ENCODE measurements at regions not wholly inside any gene's neighbourhood (a gene's known extent, or its start where the extent isn't known, plus 50 kb on each side); places are given as distances from the start of the nearest gene placed in this dataset.
A peak's percentile ranks its signal among the peaks of the same experiment; 100 is the strongest.
"Not testable (repeated sequence)": the region's sequence is repeated elsewhere in the genome, so short reads cannot be mapped to it uniquely, and the experiment has no call there.

DNA sequence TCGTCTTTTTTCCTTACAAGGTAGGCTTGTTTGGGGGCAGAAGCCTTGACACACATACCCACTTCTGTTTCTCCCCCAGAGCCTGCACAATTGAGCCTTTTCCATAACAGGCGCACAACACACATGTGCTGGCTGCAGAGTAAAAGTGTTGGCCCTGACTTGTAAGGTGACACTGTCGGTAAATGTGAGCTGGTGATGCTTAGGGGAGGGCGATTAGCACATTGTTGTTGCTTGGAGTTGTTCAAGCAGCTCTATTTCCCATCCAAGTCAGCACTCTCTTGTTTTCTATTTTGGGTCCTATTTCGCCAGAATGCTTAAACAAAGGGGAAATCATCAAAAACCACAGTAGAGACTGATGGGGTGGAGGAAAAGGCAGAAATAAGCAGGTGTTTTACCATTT, 51.9 kb upstream of the PTPRJ start:
- no peak for DNase-seq

DNA sequence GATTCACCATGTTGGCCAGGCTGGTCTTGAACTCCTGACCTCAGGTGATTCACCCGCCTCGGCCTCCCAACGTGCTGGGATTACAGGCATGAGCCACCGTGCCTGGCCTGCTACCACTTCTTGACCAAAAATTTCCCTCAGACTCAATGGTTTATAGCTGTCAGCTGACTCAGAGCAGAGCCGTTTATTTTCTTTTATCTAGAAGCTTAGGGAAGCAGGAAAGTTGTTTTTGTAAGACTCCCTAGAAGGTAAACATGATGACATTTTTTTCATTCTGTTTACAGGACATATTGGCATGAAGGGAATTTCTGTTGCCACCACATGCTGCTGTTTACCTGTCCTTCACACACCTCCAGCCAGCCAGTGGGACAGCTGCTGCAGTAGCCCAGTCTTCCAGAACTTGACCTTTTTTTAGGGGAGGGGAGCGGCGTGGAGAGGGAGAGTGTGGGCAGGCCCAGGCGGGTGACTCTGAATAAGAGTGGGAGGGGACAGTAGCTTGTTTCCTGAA, 56.1 kb upstream of the PTPRJ start:
- no peak for DNase-seq

DNA sequence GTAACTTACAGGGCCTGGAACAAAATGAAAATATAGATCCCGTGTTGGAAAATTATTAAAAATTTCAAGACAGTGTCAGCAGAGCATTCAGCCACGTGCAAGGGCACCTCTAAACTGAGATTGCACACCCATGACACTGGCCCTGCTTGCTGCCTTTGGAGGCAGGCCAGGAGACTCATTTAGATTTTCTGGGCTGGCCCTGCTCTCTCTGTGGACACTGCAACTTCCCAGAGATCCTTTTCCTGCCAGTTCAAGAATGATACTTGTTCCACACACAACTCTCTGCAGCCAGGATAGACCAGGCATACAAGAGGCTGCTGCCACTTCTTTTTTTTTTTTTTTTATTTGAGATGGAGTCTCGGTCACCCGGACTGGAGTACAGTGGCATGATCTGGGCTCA, 56.7 kb upstream of the PTPRJ start:
- DNase-seq, result no peak

DNA sequence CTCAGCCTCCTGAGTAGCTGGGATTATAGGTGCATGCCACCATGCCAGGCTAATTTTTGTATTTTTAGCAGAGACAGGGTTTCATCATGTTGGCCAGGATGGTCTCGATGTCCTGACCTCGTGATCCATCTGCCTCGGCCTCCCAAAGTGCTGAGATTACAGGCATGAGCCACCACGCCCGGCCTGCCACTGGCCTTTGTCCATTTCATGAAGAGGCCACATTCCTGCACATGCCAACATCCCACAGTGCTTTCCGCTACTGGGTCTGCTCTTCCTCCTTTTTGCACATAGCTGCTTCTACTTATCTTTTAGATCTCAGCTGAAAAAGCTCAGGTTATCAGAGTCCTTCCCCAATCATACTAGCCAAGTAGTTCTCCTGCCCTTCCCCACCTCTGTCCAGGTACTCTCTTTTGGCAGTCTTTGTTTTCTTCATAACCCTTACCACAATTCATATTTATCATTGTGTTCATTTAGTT, 59.2 kb upstream of the PTPRJ start:
- DNase-seq, result not testable (repeated sequence)

DNA sequence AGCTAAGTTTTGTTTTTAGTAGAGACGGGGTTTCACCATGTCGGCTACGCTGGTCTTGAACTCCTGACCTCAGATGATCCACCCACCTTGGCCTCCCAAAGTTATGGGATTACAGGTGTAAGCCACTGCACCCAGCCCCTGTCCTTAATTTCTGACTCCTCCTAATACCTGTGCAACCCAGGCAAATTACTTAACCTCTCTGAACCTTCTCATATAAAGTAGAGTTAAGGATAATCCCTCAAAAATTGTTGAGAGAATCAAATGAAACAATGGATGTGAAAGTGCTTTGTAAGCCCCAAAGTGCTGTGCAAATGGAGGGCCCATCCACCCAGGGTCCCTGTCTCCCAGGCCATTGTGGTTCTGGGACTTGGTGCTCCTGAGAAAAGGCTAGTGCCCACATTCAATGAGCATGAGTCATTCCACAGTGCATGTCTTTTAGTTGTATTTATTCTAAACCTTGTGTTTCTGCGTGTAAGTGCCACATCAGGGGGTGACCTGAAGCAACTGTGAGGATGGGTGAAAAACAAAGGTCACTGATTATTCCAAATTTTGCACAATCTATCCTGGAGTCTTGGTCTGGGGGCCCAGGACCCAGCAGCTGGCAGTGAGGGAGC, 61.4 kb upstream of the PTPRJ start:
- no peak for DNase-seq

DNA sequence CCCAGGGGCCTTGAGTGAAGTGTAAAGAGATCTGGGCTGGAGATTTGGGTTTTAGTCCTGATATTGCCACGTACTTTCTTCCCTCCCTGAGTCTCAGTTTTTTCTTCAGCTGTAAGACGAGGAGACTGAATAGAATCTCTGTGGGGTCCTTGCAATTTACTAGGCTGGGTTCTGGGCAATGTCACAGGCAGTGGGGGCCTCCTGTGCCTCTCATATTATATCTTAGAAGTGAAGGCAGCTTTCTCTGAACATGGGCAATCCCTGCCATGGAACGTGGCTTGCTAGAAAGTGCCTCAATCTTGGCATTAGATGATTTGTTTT, 62.0 kb upstream of the PTPRJ start:
- DNase-seq, result no peak

DNA sequence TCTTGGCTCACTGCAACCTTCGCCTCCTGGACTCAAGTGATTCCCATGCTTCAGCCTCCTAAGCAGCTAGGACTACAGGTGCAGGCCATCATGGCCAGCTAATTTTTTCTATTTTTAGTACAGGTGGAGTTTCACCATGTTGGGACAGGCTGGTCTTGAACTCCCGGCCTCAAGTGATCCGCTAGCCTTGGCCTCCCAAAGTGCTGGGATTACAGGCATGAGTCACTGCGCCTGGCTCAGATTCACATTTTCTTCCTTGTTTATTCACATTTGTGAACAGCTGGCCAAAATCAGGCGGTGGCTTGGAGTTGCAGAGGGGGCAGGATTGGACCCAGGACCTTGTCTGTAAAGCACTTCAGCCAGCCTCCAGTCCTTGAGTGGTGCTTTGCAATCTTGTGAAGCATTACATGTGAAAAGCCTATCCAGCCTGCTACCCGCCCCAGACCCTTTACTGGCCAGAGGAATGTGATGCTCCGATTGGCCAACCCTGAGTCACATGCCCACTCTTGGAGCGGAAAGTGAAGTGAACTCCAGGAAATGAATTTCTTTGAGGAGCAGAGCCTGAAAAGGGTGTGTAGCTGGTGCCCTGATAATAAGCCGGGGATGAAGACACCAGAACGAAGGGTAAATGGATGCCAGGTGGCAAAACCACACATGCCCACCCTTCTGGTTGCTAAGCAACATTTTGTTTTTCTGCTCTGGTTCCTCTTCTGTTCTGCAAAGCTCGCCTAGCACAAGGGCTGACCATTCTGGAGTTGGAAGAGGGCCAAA, 62.6 kb upstream of the PTPRJ start:
- DNase-seq, result no peak

DNA sequence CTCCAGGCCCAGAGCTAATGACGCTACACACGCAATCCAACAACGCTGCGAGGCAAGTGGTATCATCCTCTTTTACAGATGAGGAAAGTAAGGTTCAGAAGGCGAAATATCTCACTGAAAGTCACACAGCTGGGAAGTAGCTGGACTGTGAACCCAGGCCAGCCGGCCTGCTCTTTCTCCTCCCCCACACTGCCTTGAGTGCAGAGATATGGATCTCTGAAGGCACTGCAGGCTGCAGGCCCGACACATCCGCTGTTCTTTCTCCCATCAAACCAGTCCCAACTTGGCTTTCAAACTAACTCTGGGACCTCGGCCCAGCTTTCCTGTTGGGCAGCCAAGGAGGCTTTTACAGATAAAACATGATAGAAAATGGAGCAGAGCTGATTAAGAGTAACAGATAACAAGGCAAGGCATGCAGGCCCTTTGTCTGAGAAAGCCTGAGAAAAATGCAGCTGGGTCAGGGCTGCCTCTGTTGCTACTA, 64.0 kb upstream of the PTPRJ start:
- no peak for DNase-seq

DNA sequence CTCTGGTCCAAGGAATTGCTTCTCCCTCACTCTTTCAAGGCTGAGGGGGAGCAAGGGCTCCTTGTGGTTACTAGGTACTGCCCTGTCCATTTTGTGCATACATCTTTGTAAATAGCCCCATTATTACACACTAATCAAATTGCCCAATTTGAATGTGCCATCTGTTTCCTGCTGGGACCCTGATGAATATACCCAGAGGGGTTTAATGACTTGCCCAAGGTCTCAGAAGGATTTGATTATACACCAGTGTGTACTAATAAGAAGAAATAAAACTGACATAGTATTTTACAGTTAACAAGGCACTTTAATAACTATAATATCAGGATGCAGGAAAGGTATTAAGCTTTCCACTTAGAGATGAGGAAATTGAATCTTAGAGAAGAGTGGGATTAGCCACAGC, 64.6 kb upstream of the PTPRJ start:
- no peak for DNase-seq

DNA sequence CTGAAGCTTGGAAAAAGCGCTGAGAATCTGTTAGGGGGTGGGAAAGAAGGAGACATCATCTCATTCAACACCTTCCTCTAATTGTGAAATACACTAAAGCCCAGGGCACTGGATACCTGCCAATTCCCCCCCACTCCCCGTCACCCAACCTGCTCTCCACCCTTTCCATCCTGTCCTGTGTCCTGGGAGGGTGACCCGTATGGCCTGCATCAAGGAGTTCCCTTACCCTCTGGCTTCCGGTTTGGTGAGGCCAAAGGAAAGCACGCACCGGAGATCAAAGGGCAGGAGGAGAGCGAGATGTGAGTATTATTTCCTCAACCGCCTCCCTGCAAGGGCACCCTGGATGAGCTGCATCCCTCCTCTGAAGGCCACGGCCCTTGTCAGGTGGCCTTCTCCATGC, 65.0 kb upstream of the PTPRJ start:
- peak in 1 of 2 experiments; percentile 8 for DNase-seq

DNA sequence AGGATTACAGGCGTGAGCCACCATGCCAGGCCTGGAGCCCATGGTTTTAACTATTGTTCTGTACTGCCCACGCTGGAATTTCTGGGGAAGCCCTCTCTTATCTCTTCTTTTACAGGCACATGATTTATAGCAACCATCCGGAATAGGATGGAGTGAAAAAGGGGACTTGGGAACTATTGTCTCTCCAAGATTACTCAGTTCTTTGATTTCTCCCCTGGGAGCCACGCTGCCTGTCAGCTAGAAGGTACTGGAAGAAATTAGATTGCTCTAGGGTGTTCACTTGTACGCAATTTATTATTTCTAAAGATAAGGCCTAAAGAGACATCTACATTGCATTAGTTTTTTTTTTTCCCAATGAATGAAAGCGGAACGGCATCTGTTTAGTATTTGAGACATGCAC, 65.6 kb upstream of the PTPRJ start:
- no peak for DNase-seq

DNA sequence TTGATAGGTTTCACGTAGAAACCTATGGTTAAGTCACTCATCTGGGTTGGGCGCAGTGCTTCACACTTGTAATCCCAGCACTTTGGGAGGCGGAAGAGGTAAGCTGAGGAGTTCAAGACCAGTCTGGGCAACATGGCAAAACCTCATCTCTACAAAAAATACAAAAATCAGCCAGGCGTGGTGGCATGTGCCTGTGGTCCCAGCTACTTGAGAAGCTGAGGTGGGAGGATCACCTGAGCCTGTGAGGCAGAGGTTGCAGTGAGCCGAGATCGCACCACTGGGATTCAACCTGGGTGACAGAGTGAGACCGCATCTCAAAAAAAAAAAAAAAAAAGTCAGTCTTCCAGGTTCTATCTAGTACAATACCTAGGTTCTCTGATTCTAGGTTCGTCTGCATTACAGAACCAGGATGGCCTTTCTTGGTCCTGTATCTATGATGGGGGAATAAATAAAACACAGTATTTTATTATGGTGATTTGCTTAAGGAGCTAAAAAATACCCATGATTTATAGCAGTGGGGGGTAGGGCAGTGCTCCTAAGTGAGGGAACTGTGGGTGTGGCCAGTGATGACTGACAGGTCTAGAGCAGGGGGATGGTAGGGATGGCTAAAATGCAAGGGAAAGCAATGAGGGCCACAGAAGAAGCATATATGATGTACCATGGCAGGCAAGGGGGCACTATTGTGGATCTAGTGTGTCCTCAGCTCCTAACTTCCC, 65.5 kb upstream of the NUP160 start:
- DNase-seq, result no peak

DNA sequence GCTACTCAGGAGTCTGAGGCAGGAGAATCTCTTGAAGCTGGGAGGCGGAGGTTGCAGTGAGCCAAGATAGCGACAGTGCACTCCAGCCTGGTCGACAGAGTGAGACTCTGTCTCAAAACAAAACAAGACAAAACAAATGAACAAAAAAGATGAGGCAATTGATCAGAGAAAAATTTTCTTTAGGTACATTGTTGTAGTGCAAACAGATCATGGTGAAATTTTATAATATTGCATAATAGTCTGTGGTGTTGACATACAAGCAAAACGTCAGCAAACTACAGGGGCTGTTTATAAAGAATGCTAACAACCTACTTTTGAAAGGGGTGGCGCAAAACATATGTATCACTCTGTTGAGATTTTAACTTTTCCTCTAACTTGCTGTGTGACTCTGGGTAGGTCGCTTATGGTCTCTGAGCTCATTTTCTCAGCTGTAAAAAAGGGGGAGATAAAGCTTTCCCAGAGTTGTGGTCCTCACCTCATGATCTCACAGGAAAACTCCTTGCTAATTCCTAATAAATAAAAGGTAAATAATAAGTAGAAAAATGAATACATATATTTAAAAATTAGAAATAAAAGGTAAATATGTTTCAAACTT, 64.8 kb upstream of the NUP160 start:
- DNase-seq, result no peak

DNA sequence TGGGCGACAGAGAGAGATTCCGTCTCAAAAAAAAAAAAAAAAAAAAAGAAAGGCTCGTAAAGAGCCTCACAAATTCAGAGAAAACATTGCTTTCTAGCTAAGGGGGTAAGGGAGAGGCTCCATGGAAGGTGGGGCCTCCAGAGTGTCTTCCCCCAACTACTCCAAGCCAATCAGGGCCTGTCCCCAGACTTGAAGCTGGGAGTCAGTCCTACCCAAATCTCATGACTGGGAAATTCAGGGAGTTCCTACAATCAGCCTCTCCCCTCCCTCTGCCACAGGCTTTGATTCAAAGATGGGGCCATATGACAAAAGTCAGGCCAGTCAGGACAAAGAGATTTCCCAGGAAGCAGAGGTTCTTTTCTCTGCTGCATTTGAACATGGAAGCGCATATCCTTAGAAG, 63.0 kb upstream of the NUP160 start:
- DNase-seq, result no peak

DNA sequence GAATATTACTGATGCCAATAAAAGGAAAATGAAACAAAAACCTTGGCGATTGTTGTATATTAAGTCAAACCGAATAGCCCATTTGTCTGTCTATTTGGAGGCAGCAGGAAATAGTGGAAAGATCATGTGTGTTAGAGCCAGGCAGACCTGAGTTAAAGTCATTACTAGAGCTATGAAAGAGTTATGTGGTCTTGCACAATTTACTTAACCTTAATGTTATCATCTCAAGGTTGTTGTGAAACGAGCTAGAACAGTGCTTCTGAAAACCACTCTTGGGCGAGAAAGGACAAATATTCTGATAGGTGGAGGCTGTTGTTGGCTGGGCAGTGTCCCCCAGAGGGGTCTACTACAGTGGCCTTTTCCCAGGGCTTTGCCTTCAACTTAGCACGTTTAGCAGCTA, 60.0 kb upstream of the NUP160 start:
- DNase-seq, result no peak

DNA sequence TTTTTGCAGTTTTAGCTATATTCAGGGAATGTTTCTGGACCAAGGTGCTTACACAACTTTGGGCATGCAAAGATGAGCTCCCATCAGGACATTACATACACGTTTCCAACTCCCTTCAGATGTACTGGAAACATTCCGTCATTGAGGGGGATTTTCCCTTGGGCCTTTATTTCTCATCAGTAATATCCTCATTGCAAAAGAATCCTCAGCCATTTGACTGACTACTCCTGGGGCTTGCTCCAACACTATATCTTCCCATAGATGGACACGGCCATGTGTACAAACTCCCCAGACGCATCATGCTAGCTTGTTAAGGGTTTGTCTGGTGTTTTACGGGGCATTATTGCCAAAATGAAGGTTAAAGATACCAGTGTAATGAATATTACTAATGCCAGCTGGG, 59.3 kb upstream of the NUP160 start:
- no peak for DNase-seq

DNA sequence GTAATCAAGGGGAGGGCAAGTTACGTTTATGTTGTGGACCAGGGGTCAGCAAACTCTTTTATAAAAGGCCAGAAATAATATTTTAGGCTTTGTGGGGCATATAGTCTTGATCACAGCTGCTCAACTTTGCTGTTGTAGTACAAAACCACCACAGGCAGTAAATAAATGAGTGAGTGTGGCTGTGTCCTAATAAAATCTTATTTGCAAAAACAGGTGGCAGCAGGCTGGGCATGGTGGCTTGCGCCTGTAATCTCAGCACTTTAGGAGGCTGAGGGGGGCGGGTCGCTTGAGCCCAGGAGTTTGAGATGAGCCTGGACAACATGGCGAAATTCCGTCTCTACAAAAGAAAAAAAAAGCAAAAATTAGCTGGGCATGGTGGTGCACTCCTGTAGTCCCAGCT, 57.9 kb upstream of the NUP160 start:
- no peak for DNase-seq

DNA sequence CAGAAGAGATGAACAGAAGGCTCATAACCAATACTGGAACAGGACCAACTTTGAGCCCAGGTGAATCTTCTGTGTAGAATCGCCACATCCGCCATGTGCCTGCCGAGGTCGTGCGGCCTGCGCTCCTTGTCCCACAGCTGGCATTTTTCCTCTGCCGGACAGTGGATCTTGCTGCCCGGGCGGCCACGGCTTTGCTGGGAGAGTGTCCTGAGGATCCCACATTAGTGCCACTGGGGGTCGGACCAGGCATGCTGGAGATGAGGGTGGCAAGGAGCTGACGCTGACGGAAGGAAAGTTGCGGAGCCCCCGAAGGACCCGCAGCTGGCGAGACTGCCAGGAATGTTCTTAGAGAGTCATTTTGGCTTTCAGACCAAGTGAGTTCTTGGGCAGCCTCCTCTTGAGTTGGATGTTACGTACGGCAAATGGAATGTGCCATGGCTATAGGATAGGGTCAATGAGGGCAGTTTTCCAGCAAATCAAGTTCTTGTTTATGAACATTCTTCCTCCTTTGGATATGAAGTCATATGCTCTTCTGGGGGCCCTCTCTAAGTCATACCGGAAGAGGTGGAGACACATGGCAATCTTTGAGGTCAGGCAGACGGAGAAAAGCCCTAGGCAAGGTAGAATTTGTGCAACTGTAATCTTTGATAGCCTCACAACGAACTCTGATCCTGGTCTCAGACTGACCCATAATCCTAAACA, 57.4 kb upstream of the NUP160 start:
- DNase-seq, result no peak

DNA sequence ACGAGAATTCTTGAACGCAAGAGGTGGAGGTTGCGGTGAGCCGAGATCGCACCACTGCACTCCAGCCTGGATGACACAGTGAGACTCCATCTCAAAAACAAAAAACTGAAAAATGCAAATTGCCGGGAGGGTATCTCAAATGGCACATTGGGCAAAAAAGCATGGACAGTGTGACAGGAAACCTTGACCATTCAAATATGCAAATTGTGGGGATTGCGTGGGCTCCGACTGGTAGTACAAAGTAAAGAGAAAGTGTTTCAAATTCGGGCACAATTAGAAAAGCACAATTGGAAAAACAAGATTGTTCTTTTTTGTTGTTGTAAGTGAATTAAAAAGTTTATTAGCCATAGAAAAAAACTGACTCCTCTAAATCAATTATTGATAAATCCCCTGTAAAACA, 56.7 kb upstream of the NUP160 start:
- no peak for DNase-seq

DNA sequence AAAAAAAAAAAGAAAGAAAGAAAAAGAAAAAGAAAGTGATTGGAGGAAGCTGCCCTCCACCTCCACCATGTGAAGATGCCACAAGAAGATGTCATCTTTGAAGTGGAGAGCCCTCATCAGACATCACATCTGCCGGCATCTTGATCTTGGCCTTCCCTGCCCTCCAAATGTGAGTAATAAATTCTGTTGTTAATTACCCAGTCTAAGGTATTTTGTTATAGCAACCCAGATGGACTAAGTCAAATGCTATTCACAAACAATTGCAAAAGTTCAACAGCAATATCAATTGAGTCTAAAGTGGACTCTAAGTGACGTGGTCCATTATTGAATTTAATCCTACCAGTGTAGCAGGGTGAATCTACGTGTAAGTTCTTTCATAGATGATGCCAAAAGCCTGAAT, 55.9 kb upstream of the NUP160 start:
- no peak for DNase-seq

DNA sequence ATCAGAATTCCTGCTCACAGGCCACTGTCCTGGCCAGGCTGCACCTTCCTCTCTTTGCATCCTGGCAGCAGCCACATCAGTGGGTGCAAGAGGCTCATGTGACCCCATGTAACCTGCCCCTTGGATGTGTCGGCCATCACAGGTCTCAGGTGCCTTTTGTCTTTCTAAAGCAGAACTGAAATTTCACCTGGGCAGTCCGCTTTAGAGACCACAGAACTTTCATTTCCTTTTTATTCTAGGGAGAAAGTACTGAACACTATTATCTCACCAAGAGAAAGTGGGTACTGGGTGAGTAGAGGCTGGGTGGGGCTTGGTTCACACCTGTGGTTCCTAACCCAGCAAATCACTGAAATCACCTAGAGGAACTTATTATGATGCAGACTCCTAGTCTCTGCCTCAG, 51.7 kb upstream of the NUP160 start:
- no peak for DNase-seq
